ENCODE measurements at regions not wholly inside any gene's neighbourhood (a gene's known extent, or its start where the extent isn't known, plus 50 kb on each side); places are given as distances from the start of the nearest gene placed in this dataset.
"Not testable (repeated sequence)": the region's sequence is repeated elsewhere in the genome, so short reads cannot be mapped to it uniquely, and the experiment has no call there.

DNA sequence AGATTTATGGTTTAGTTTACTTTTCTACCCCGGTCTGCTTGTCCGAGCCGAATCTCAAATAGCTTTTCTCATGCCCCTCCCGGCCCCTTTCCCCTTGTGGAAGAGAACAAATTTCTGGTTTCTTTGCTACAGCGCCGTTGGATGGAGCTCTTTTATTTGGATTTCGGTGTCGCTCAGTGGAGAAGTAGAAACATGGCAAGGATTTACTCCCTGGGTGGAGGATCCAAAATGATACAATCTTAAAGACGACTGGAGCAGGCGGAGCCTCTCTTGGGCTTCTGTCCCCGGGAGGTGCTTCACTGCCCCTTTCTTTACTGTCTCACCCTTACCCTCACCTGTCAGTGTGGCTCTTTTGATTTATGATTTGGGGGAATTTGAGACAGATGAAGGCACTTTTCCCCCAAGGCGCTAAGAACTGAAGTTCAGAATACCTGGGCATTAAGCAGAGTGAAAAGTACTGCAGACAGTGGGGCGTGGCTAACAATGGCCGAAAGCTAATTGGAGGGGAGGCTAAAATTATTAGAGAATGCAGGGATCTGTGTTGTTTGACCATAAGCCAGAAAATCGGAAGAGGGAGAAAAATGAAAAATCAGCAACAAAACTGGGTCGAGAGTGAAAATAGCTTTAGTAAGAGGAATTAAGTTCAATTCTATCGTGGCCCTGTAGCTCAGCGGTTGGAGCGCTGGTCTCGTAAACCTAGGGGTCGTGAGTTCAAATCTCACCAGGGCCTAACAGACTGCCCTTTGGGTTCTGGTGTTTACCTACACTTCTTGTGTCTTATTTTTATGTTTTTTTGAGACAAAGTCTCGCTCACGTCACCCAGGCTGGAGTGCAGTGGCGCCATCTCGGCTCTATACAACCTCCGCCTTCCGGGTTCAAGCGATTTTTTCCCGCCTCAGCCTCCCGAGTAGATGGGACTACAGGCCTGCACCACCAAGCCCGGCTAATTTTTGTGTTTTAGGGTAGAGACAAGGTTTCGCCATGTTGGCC is 145.1 kb upstream of the ZNF184 start:
- no peak for DNase-seq (ENCODE audit: low spot score)

DNA sequence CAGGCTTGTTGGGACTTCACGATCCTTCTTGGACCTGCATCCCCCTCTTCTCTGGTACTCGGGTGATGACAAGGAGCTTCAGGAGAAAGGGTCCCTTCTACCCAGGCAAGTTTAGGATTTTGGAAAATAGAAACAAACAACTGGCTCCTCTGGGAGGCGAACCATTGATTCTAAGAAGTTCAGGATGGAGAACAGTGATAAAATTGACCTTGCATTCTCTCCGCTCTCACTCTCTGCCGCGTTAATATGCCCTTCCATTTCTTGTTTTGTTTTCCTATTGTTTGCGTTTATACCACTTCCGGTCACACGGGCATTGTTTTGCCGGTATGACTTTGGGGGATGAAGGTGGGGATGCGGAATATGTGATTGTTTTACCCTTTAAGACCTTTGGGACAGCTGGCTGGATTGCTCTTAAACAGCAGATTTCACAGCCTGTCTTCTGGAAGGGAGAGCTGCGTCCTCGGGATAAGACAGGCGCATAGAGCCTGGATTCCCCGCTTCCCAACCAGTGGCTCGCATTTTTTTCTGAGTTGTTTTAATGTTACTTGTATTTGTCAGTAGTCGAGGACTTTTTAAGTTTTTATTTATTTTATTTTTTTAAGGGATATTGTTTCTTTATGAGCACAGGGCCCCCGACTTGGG is 144.3 kb upstream of the ZNF184 start:
- no peak for DNase-seq (ENCODE audit: low spot score)

DNA sequence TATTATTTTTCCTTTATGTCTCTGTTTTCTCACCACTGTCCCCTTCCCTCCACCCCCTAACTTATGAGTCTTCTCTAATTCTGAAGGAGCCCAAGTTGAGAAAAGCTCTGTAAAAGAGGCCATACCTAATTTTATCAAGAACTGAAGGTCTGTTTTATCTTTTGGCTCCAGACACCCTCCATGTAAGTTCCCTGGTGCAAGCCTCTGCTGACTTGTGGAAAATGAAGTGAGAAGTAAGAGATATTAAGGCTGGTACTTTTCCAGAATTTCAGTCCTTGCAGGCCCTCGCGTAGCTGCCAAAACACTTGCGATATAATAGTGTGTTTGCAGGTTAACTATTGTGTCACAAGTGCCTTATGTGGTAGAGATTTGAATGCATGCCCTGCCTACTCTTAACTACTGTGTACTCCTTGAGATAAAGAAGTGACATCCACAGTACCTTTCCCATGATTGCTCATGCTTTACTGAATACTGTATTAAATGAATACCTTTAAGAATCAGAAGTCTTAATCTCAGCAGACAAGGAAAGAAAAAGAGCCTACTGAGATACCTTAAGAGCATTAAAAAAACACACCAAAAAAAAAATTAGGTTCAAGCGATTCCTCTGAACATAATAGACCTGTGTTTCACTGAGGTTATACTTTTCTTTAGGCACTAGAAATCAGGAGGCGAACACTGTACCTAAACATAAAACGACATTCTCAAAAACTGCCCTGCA is 143.6 kb upstream of the ZNF184 start:
- no peak for DNase-seq (ENCODE audit: low spot score)

DNA sequence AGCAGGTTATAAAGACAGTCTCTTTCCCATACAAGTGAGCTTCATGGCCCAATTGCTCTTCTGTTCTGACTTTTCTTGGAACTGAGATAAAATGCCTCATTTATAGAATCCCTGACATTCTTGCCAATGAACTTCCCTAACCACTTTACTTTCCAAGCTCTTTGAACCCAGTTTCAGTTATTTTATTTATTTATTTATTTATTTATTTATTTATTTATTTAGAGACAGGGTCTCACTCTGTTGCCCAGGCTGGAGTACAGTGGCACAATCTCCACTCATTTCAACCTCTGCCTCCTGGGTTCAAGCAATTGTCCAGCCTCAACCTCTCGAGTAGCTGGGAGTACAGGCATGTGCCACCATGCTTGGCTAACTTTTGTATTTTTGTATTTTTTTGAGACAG is 138.5 kb upstream of the ZNF184 start:
- DNase-seq (ENCODE audit: low spot score): no peak

- no peak for DNase-seq (ENCODE audit: low spot score)
Observed at GRCh38 chr6:27608916-27609883, 136.3 kb upstream of the ZNF184 start.

DNA sequence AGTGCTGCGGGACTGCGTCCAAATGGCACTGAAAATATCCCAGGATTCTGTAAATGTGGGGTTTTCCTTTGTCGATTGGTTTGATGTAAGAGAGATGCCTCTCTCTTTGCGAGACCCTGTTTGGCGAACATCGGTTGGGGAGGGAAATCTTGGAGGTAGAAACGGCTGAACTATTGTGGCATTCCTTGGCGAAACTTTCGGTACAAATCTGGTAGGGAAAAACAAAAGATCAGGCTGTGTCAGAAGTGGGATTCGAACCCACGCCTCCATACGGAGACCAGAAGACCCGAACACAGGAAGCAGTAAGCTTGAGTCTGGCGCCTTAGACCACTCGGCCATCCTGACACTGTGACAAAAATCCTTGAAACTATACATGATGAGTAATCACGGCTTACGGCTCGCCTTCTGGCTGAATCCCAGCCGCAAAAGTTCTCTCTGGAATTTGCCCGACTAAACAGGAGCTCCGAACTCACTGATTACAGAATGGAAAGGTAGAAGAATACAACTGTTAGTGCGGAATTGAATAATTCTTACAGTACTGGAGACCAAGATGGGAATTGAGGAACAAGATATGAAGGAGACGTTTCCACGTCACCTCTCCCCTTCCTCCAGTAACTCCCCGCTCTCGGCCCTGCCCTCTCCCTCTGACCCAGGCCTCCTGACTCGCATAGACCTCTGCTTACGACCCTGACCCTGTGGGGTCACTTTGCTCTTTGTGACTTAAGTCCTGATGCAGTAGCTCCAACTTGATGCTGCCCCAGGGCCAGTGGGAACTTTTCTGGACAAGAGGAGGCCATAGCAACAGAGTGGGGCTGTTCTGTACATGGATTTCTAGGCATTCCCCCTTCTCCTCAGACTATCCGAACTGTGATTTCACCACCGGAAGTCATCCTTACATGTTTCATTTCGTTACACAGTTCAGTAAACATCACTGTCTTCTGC is 132.8 kb upstream of the ZNF184 start:
- no peak for DNase-seq (ENCODE audit: low spot score)

DNA sequence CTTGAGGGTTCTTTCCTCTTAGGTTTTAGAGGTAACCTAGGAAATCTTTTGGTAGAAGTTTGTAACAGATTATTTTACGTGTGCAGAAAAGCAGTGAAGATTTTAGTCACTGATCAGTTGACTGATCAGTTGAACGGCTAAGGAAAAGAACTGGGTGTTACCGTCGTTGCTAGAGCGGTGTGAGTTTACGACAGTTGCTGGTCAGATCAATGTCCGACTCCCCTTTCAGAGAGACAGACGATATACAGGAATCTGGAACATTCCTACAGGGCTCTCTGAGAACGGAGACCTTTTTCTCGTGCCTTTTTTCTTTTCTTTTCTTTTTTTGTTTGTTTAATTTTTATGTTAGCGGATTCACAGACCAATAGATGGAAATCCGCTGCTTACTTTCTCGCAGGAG is 132.1 kb upstream of the ZNF184 start:
- DNase-seq (ENCODE audit: low spot score): no peak

- no peak for DNase-seq (ENCODE audit: low spot score)
Observed at GRCh38 chr6:27601668-27602254, 128.9 kb upstream of the ZNF184 start.

DNA sequence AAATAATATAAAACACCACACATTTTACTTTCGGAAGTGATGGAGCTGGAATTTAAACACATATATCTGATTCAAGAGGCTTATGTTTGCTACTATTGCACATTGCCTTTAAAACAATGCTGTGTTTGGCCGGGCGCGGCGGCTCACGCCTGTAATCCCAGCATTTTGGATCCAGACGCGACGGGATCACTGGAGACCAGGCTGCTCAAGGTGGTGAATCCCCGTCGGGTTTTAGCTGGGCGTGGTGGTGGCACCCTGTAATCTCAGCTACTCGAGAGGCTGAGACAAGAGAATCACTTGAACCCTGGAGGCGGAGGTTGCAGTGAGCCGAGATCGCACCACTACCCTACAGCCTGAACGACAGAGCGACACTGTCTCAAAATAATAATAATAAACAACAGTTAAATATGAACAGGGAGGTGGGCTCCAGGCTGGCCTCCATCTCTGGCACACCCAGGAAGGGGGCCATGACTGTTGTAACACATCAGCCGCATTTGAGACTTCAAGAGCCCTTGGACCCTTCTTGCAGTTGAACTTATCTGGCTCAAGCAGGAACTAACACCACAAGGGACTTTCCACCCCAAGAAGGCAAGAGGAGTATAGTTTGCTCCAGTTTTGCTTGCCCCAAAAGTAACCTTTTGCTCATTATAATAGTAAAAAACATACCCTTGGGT is 127.1 kb upstream of the ZNF184 start:
- DNase-seq (ENCODE audit: low spot score): no peak

GRCh38 chr6:27597031-27597567 is 124.2 kb upstream of the ZNF184 start:
- DNase-seq (ENCODE audit: low spot score): not testable (repeated sequence)

DNA sequence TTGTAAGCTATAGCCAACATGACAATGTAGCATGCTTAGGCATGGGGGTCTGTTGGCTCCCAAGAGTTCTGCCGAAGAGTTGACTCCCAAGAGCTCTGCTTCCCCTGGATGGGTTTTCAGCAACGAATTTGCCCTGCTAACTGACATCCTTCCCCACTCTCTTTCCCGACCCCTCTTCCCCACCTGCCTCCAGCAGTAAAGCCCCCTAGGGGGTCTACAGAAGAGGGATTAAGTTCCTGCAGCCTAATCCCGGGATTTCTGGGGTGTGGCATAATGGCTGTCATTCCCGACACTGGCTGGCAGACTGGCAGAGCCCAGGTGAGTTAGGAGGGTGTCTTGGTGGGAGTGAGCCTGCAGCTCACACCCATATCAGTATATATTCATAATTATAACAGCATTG is 121.0 kb upstream of the ZNF184 start:
- no peak for DNase-seq (ENCODE audit: low spot score)

- no peak for DNase-seq (ENCODE audit: low spot score)
Observed at GRCh38 chr6:27593200-27593818, 120.4 kb upstream of the ZNF184 start.

- no peak for DNase-seq (ENCODE audit: low spot score)
Observed at GRCh38 chr6:27592481-27593199, 119.7 kb upstream of the ZNF184 start.

- DNase-seq (ENCODE audit: low spot score): no peak
Observed at GRCh38 chr6:27591699-27592480, 119.0 kb upstream of the ZNF184 start.

- DNase-seq (ENCODE audit: low spot score): not testable (repeated sequence)
Observed at GRCh38 chr6:27585316-27585715, 112.4 kb upstream of the ZNF184 start.

GRCh38 chr6:27584326-27584725 is 111.4 kb upstream of the ZNF184 start:
- DNase-seq (ENCODE audit: low spot score): no peak

Measured in germinal center (tissue), 1 donor.